ENCODE measurements at regions not wholly inside any gene's neighbourhood (a gene's known extent, or its start where the extent isn't known, plus 50 kb on each side); places are given as distances from the start of the nearest gene placed in this dataset.

DNA sequence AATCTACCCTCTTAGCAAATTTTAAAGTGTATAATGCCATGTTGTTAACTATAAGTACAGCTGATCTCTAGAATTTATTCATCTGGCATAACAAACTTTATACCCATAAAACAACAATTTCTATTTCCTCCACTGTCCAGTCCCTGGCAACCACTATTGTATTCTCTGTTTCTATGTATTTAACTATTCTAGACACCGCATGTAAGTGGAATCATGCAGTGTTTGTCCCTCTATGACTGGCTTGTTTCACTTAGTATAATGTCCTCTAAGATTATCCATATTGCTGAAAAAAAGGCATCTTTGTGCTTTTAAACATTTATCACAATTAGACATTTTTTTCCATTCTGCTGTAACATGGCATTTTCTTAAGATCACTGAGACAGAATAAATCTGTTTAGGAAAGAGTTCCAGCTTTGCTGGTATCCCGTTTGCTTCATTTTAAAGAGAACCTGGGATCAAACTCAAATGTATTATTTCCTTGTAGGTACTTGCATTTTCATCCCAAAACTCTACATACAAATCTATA, 1191.0 kb downstream of the SLITRK5 start:
- TF ChIP-seq, protein P1, sequence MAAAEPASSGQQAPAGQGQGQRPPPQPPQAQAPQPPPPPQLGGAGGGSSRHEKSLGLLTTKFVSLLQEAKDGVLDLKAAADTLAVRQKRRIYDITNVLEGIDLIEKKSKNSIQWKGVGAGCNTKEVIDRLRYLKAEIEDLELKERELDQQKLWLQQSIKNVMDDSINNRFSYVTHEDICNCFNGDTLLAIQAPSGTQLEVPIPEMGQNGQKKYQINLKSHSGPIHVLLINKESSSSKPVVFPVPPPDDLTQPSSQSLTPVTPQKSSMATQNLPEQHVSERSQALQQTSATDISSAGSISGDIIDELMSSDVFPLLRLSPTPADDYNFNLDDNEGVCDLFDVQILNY (CRISPR knock-in tag; IDR thresholded peaks at IDR 0.05) = no peak
- TF ChIP-seq NR1H2 (CRISPR knock-in tag; IDR thresholded peaks at IDR 0.05) = no peak
- TF ChIP-seq, protein P2, sequence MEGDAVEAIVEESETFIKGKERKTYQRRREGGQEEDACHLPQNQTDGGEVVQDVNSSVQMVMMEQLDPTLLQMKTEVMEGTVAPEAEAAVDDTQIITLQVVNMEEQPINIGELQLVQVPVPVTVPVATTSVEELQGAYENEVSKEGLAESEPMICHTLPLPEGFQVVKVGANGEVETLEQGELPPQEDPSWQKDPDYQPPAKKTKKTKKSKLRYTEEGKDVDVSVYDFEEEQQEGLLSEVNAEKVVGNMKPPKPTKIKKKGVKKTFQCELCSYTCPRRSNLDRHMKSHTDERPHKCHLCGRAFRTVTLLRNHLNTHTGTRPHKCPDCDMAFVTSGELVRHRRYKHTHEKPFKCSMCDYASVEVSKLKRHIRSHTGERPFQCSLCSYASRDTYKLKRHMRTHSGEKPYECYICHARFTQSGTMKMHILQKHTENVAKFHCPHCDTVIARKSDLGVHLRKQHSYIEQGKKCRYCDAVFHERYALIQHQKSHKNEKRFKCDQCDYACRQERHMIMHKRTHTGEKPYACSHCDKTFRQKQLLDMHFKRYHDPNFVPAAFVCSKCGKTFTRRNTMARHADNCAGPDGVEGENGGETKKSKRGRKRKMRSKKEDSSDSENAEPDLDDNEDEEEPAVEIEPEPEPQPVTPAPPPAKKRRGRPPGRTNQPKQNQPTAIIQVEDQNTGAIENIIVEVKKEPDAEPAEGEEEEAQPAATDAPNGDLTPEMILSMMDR (IDR thresholded peaks at IDR 0.05) = no peak
- TF ChIP-seq, protein P3, sequence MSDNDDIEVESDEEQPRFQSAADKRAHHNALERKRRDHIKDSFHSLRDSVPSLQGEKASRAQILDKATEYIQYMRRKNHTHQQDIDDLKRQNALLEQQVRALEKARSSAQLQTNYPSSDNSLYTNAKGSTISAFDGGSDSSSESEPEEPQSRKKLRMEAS (CRISPR knock-in tag; IDR thresholded peaks at IDR 0.05) = no peak
- no peak for TF ChIP-seq ZBTB21 (CRISPR knock-in tag; IDR thresholded peaks at IDR 0.05; ENCODE audit: borderline replicate concordance)
- no peak for TF ChIP-seq GRHL2 (CRISPR knock-in tag; IDR thresholded peaks at IDR 0.05; ENCODE audit: insufficient replicate concordance, severe bottlenecking)
